Karpas-422 (cell line): ENCODE measurements at regions not wholly inside any gene's neighbourhood (a gene's known extent, or its start where the extent isn't known, plus 50 kb on each side); places are given as distances from the start of the nearest gene placed in this dataset.

Experiments
- DNase-seq: peaks from one replicate; pipeline ENCODE4 v3.0.0-alpha.2; 2015
- H2AFZ ChIP-seq: fragments of 200-600 bp; sonication (generic); 2 replicates; pipeline ENCODE4 v1.6.1; 2014; ENCODE audit warnings: antibody characterized with exemption, low read length, mixed read lengths
- H3K27ac ChIP-seq: fragments of 200-600 bp; sonication (generic); 2 replicates; pipeline ENCODE4 v1.5.1; 2014; ENCODE audit warnings: mild to moderate bottlenecking, low read length, moderate library complexity
- H3K27me3 ChIP-seq: fragments of 200-600 bp; sonication (generic); 2 replicates; pipeline ENCODE4 v1.6.1; 2014; ENCODE audit warnings: low read length, mixed read lengths
- H3K36me3 ChIP-seq: fragments of 200-600 bp; sonication (generic); 2 replicates; pipeline ENCODE4 v1.6.1; 2014; ENCODE audit warnings: low read length, mixed read lengths; ENCODE audit not compliant: insufficient read depth
- H3K4me1 ChIP-seq: fragments of 200-600 bp; sonication (generic); 2 replicates; pipeline ENCODE4 v1.6.1; 2014; ENCODE audit warnings: mild to moderate bottlenecking, low read length, mixed read lengths
- H3K4me2 ChIP-seq: fragments of 200-600 bp; sonication (generic); 2 replicates; pipeline ENCODE4 v1.6.1; 2014; ENCODE audit warnings: low read length, low read depth, mild to moderate bottlenecking; ENCODE audit not compliant: poor library complexity, severe bottlenecking
- H3K4me3 ChIP-seq: fragments of 200-600 bp; sonication (generic); 2 replicates; pipeline ENCODE4 v1.5.1; 2014; ENCODE audit warnings: mild to moderate bottlenecking, antibody characterized with exemption, low read length, mixed read lengths
- H3K79me2 ChIP-seq: fragments of 200-600 bp; sonication (generic); 2 replicates; pipeline ENCODE4 v1.6.1; 2014; ENCODE audit warnings: mild to moderate bottlenecking, low read length, mixed read lengths
- H3K9ac ChIP-seq: fragments of 200-600 bp; sonication (generic); 2 replicates; pipeline ENCODE4 v1.6.0; 2014; ENCODE audit warnings: low read length
- H3K9me2 ChIP-seq: fragments of 200-600 bp; sonication (generic), shearing (Covaris generic); replicated peaks from 2 replicates; pipeline ENCODE4 v1.6.0; 2014; ENCODE audit warnings: mild to moderate bottlenecking, low read length, moderate library complexity; ENCODE audit not compliant: insufficient read depth
- H3K9me3 ChIP-seq: fragments of 300-700, 200-600 bp; sonication (generic); 2 replicates; pipeline ENCODE4 v1.6.1; 2014; ENCODE audit warnings: low read length, mixed read lengths
- H4K20me1 ChIP-seq: fragments of 200-600 bp; sonication (generic); 2 replicates; pipeline ENCODE4 v1.6.1; 2014; ENCODE audit warnings: mild to moderate bottlenecking, antibody characterized with exemption, low read length, low read depth; ENCODE audit not compliant: insufficient read depth

DNA sequence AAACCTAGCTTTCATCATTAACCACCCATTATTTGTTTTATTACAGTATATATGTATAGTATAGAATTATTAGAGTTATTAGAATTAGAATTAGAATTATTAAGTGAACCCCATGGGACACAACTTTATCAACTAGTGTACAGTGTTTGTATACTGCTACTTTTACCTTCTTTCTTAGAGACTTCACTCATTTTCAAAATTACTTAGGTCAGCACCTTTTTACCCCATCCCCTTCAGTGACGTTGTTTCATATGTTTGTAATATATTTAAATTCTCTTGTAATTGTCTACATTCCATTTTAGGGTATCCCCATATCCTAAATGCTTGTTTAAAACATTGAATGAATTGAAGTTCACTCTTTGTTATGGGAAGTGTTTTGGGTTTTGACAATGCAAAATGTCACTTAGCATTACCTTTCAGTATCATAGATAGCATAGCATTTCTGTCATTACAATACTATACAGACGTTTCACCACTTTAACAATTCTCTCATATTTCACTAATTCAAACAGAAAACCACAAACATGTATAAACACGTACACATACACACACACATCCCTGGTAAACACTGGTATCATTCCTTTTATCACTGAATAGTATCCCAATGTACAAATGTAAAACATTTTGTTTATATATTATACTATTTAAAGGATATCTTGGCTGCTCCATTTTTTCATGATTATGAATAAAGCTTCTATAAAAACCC, 229.9 kb upstream of the MAGI2 start:
- Histone ChIP-seq H3K9me2 (no peaks in the 10 kb centered on the region), H3K9ac (no peak overlapping the region), H3K4me1 (no peaks in the 10 kb centered on the region), H4K20me1 (no peaks in the 10 kb centered on the region), H3K27me3 (no peaks in the 10 kb centered on the region), H3K79me2 (no peaks in the 10 kb centered on the region), H3K36me3 (no peaks in the 10 kb centered on the region), H3K27ac (no peak overlapping the region), H3K4me3 (no peak overlapping the region), H2AFZ (no peak overlapping the region), H3K4me2 (no peak overlapping the region), H3K9me3 (peaks cover 7% of the 10 kb centered on the region)
- no peak for DNase-seq

DNA sequence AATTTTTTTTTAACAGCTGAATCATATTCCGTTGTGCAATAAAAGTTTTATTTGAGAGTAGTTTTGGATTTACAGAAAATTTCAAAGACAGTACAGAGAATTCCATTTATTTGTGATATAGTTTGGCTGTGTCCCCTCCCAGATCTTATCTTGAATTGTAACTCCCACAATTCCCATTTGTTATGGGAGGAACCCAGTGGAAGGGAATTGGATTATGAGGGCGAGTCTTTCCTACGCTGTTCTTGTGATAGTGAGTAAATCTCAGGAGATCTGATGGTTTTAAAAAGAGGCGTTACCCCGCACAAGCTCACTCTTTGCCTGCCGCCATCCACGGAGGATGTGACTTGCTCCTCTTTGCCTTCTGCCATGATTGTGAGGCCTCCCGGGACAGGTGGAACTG, 228.0 kb upstream of the MAGI2 start:
- Histone ChIP-seq H3K4me2 (no peak overlapping the region), H3K9me2 (no peaks in the 10 kb centered on the region), H3K36me3 (no peaks in the 10 kb centered on the region), H3K4me3 (no peak overlapping the region), H3K9me3 (peaks cover 7% of the 10 kb centered on the region), H4K20me1 (no peaks in the 10 kb centered on the region), H2AFZ (no peak overlapping the region), H3K4me1 (no peaks in the 10 kb centered on the region), H3K79me2 (no peaks in the 10 kb centered on the region), H3K27me3 (no peaks in the 10 kb centered on the region), H3K9ac (no peak overlapping the region), H3K27ac (no peak overlapping the region)
- DNase-seq: no peak

DNA sequence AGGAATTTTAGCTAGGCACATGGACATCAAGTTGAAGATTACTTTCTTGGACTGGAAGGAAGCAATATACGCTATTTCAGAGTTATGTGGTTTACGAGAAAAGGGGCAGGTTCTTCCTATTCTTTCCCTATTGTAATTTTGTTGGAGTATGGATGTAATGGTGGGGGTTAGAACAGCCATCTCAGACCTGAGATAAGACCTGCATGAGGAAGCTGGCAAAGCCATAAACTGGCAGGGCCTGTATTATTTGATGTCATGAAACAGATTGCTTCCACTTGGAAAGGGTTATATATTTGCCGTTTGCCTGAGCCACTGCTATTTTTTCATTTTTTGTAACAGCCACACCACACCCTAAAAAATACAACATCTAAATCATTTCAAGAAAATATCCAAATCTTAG, 220.5 kb upstream of the MAGI2 start:
- Histone ChIP-seq H3K79me2 (no peaks in the 10 kb centered on the region), H2AFZ (no peak overlapping the region), H3K36me3 (no peaks in the 10 kb centered on the region), H3K9me3 (peaks cover 14% of the 10 kb centered on the region), H3K4me2 (no peak overlapping the region), H3K4me1 (no peaks in the 10 kb centered on the region), H3K27ac (no peak overlapping the region), H3K9me2 (no peaks in the 10 kb centered on the region), H3K9ac (no peak overlapping the region), H4K20me1 (no peaks in the 10 kb centered on the region), H3K27me3 (no peaks in the 10 kb centered on the region), H3K4me3 (no peak overlapping the region)
- DNase-seq: no peak

GRCh38 chr7:79673421-79673820, 220.0 kb upstream of the MAGI2 start:
- Histone ChIP-seq H3K36me3 (no peaks in the 10 kb centered on the region), H3K4me2 (no peak overlapping the region), H3K4me1 (no peaks in the 10 kb centered on the region), H3K79me2 (no peaks in the 10 kb centered on the region), H3K27ac (no peak overlapping the region), H4K20me1 (no peaks in the 10 kb centered on the region), H3K9ac (no peak overlapping the region), H3K9me2 (no peaks in the 10 kb centered on the region), H2AFZ (no peak overlapping the region), H3K4me3 (no peak overlapping the region), H3K27me3 (no peaks in the 10 kb centered on the region), H3K9me3 (peaks cover 18% of the 10 kb centered on the region)
- DNase-seq: no peak

DNA sequence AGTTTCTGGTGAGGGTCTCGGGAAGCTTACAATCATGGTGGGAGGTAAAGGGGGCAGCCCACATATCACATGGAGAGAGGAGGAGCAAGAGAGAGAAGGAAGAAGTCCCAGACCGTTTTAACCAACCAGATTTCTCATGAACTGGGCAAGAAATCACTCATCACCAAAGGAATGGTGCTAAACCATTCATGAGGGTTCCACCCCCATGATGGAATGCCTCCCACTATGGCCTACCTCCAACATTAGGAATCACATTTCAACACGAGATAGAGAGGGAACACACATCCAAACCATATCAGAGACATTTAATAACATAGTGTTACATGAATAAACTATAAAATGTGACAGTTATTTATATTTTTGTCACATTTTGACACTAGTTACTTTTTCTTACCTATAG, 214.8 kb upstream of the MAGI2 start:
- no peak overlapping the region for H3K27ac ChIP-seq
- no peaks in the 10 kb centered on the region for H4K20me1 ChIP-seq
- H3K9me3 ChIP-seq: peaks cover 13% of the 10 kb centered on the region
- H3K4me2 ChIP-seq: no peak overlapping the region
- H3K4me3 ChIP-seq: no peak overlapping the region
- no peaks in the 10 kb centered on the region for H3K27me3 ChIP-seq
- H3K36me3 ChIP-seq: no peaks in the 10 kb centered on the region
- H3K79me2 ChIP-seq: no peaks in the 10 kb centered on the region
- H2AFZ ChIP-seq: no peak overlapping the region
- H3K9ac ChIP-seq: no peak overlapping the region
- no peaks in the 10 kb centered on the region for H3K4me1 ChIP-seq
- H3K9me2 ChIP-seq: no peaks in the 10 kb centered on the region
- no peak for DNase-seq

DNA sequence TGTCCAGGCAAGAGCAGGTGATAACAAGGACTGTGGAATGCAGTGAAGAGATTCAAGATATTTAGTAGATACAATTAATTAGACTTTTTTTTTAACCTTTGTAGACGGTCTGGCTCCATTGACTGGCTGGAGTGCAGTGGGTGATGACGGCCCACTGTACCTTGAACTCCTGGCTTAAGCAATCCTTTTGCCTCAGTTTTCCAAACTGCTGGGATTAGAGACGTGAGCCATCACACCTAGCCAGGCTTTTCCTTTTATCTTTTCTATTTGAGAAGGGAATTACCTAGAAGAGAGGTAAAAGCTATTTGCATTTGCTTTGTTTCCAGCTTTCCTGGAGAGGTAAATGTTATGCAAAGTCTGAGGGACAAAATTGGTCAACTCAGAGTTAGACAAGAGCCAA, 213.0 kb upstream of the MAGI2 start:
- H4K20me1 ChIP-seq: no peaks in the 10 kb centered on the region
- H3K79me2 ChIP-seq: no peaks in the 10 kb centered on the region
- H3K9ac ChIP-seq: no peak overlapping the region
- no peak overlapping the region for H3K4me3 ChIP-seq
- peaks cover 13% of the 10 kb centered on the region for H3K9me3 ChIP-seq
- no peak overlapping the region for H3K27ac ChIP-seq
- H2AFZ ChIP-seq: no peak overlapping the region
- H3K4me1 ChIP-seq: no peaks in the 10 kb centered on the region
- no peaks in the 10 kb centered on the region for H3K9me2 ChIP-seq
- no peaks in the 10 kb centered on the region for H3K27me3 ChIP-seq
- no peaks in the 10 kb centered on the region for H3K36me3 ChIP-seq
- no peak overlapping the region for H3K4me2 ChIP-seq
- no peak for DNase-seq

- H3K9me3 ChIP-seq: peaks cover 13% of the 10 kb centered on the region
- no peaks in the 10 kb centered on the region for H4K20me1 ChIP-seq
- no peak for DNase-seq
- H3K4me1 ChIP-seq: no peaks in the 10 kb centered on the region
- H3K4me3 ChIP-seq: no peak overlapping the region
- H3K36me3 ChIP-seq: no peaks in the 10 kb centered on the region
- H3K9me2 ChIP-seq: no peaks in the 10 kb centered on the region
- H3K27me3 ChIP-seq: no peaks in the 10 kb centered on the region
- no peak overlapping the region for H3K9ac ChIP-seq
- no peak overlapping the region for H2AFZ ChIP-seq
- no peak overlapping the region for H3K27ac ChIP-seq
- H3K4me2 ChIP-seq: no peak overlapping the region
- H3K79me2 ChIP-seq: no peaks in the 10 kb centered on the region
These were observed 211.6 kb upstream of the MAGI2 start for GRCh38 chr7:79664884-79665676.

- Histone ChIP-seq H3K9me2 (no peaks in the 10 kb centered on the region), H3K36me3 (no peaks in the 10 kb centered on the region), H3K4me2 (no peak overlapping the region), H3K27me3 (no peaks in the 10 kb centered on the region), H3K4me1 (no peaks in the 10 kb centered on the region), H4K20me1 (no peaks in the 10 kb centered on the region), H2AFZ (no peak overlapping the region), H3K27ac (no peak overlapping the region), H3K9me3 (peaks cover 12% of the 10 kb centered on the region), H3K9ac (no peak overlapping the region), H3K79me2 (no peaks in the 10 kb centered on the region), H3K4me3 (no peak overlapping the region)
- DNase-seq: no peak
These were observed 204.8 kb upstream of the MAGI2 start for GRCh38 chr7:79658304-79658703.
